Choroid plexus epithelial cell (primary cell): ENCODE measurements at regions not wholly inside any gene's neighbourhood (a gene's known extent, or its start where the extent isn't known, plus 50 kb on each side); places are given as distances from the start of the nearest gene placed in this dataset.
A peak's percentile ranks its signal among the peaks of the same experiment; 100 is the strongest.

ENCODE experiments used
- DNase-seq: peaks from one replicate; pipeline ENCODE4 v3.0.0-alpha.2; 2010; ENCODE audit warnings: low read depth
- H3K4me3 ChIP-seq: 2 replicates; pipeline ENCODE4 v1.5.1; 2011; ENCODE audit warnings: low read depth, mild to moderate bottlenecking, control low read depth, low read length, moderate library complexity
- TF ChIP-seq, protein P1 (sequence below): conservative IDR thresholded peaks from 2 replicates; pipeline ENCODE4 v1.5.1; 2011; ENCODE audit warnings: low read depth, mild to moderate bottlenecking, control low read depth, inconsistent platforms, low read length, moderate library complexity

DNA sequence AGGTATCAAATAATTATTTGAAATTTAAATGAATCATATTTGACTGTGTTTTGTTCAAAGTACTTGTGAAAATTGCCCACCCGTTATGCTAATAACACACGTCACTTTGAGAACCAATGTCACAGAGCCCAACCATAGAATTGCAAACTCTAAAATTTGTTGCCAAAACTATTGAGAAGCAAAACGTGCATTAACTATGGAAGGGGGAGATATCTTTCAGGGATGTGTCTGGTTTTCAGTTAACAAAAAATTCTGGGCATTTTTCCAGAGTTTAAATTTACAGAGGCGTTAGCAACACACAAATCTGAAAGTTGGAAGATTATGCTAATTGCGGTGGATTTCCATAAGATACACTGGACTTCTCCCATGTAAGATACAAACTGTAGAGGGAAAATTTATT is 371.8 kb upstream of the E2F7 start:
- DNase-seq: no peak
- TF ChIP-seq, protein P1, sequence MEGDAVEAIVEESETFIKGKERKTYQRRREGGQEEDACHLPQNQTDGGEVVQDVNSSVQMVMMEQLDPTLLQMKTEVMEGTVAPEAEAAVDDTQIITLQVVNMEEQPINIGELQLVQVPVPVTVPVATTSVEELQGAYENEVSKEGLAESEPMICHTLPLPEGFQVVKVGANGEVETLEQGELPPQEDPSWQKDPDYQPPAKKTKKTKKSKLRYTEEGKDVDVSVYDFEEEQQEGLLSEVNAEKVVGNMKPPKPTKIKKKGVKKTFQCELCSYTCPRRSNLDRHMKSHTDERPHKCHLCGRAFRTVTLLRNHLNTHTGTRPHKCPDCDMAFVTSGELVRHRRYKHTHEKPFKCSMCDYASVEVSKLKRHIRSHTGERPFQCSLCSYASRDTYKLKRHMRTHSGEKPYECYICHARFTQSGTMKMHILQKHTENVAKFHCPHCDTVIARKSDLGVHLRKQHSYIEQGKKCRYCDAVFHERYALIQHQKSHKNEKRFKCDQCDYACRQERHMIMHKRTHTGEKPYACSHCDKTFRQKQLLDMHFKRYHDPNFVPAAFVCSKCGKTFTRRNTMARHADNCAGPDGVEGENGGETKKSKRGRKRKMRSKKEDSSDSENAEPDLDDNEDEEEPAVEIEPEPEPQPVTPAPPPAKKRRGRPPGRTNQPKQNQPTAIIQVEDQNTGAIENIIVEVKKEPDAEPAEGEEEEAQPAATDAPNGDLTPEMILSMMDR: no peak

DNA sequence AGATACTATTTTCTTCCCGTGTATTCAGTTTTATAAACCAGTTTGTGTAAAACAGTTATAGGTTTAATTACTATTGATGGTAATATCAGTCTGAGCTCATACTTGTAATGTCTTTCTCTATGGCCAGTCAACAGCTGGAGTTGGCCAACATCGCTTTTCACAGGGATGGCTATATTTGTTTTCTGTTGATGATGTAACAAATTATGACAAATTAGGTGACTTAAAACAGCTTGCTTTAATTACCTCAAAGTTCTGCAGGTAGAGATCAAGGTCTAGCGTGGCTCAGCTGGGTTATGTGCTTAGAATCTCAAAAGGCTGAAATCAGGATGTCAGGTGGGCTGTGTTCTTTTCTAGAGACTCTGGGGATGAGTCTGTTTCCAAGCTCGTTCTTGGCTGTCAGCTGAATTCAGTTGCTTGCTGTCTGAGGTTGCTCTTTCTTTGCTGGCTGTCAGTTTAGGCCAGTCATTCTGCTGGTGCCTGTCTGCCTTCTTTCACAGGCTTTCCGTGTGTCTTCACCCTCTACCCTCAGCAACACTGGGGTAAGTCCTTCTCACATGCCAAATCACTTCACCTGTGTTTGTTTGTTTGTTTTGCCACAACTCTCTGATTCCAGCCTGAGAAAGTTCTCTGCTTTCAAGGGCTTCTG is 370.2 kb upstream of the E2F7 start:
- no peak overlapping the region for H3K4me3 ChIP-seq
- TF ChIP-seq, protein P1: no peak
- no peak for DNase-seq

More for the DNA sequence above, 371.8 kb upstream of the E2F7 start:
- H3K4me3 ChIP-seq: no peak overlapping the region

DNA sequence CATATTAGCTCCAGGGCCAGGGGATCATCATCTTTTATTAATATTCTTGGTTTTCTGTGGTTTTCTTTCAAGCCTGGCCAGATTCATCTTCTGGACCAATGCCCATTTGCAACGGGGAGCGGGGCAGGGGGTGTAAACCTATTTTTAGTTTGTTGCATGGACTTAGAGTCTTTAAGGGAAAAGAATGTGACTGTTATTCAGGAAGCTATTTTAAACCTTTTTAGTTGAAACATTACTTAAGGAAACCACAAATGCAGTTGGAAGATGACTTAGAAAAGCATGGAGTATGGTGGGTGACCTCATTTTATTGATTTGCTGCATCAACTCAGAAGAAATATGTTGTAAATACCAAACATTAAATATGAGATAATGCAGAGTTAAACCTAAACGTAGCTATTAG is 368.4 kb upstream of the E2F7 start:
- TF ChIP-seq, protein P1: no peak
- peak; percentile 10 for DNase-seq
- no peak overlapping the region for H3K4me3 ChIP-seq

DNA sequence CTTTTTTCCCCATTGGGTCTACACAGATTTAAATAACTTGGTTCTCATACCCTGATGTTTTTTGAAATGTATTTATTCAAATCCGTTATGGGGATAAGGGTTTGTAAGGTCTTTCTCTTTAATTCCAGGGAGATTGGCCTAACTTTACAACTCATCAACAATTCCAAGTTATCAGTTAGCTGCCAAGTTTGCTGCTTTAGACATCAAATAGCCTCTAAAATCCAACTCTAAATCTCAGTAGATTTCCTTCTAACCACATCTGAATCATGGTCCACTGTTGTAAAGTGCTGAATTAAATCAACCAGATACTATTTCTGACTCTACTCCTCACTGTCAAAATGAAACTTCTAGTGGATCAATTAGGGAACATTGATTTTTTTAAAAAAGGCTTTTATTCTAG is 364.1 kb upstream of the E2F7 start:
- TF ChIP-seq, protein P1: no peak
- no peak for DNase-seq

DNA sequence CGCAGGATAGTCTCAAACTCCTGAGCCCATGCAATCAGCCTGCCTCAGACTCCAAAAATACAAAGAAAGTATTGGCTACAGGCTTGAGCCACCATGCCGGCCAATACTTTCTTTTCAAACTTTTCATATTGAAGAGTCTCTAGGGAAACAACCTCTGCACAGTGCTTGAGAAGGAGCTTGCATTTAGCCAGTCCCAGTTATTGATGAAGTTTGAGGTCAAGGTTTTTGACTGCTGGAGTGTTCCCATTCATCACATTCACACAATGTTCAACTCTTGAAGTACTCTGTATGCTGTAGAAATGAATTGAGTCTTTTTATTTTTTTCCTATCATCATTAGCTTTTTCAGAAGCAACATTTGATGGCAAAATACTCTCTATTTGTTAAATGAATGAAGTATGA is 355.8 kb upstream of the E2F7 start:
- TF ChIP-seq, protein P1: no peak
- no peak overlapping the region for H3K4me3 ChIP-seq
- no peak for DNase-seq

More for the DNA sequence above, 364.1 kb upstream of the E2F7 start:
- H3K4me3 ChIP-seq: no peak overlapping the region

DNA sequence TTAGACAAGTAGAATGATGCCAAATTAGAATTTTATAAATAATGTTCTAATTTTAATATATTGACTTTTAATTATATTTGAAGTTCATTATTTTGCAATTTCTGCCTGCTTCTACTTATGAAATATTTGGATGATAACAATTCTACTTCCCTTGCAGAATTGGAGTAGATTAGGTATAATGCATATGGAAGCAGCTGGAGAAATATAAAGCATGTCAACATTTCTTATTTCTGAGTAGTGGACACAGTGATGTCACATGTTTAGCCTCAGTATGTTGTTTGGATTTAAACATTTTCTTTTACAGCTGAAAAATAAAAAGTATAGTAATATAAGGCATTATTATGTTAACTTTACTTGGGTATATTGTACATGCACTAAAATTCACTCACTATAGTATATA is 344.2 kb upstream of the E2F7 start:
- no peak overlapping the region for H3K4me3 ChIP-seq
- no peak for DNase-seq
- TF ChIP-seq, protein P1: no peak

DNA sequence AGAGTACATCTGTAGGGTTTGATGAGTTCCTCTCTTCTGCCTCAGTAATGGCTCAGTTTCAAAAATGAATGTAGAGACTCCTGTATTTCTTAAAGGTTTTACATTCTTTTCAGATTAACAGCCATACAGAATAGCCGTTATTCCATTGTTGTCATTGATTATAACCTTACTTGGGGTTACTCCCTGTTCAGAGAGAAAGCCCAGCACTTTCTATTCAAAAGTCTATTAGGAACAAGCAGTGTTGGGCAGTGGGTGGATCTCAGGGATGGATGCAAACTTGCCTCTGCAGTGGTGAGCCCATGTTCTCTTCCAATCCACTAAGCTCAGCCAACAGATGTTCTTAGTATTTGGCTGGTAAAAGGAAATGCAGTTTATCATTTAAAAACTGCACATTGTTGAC is 342.6 kb upstream of the E2F7 start:
- no peak for DNase-seq
- H3K4me3 ChIP-seq: no peak overlapping the region
- TF ChIP-seq, protein P1: no peak
